ENCODE measurements at regions not wholly inside any gene's neighbourhood (a gene's known extent, or its start where the extent isn't known, plus 50 kb on each side); places are given as distances from the start of the nearest gene placed in this dataset.

GRCh38 chr5:118646917-118647316, 341.4 kb downstream of the DTWD2 start:
- TF ChIP-seq CTCF (IDR thresholded peaks at IDR 0.05 in 8 of 11, conservative IDR thresholded peaks at IDR 0.05 in 3 of 11) (no peak), POLR2A (IDR thresholded peaks at IDR 0.05) (no peak)

Measured in spleen (tissue), 7 donors.